HepG2 (cell line): ENCODE measurements at regions not wholly inside any gene's neighbourhood (a gene's known extent, or its start where the extent isn't known, plus 50 kb on each side); places are given as distances from the start of the nearest gene placed in this dataset.

Experiments used
- ATAC-seq: fragments of 200-7000 bp; cut with Tn5 transposase; 3 replicates; pipeline ENCODE4 v1.9.1; 2020; ENCODE audit warnings: mild to moderate bottlenecking, moderate library complexity
- BruUV-seq: library from RNA; stranded (reverse); fragments of 400-500 nt; replicated peaks from 2 replicates; lab custom pipeline; 2021; lab: Mats Ljungman, UMichigan
- CTCF ChIA-PET: fragments of 300-600 bp; formaldehyde crosslinking; extraction: SDS; loops from one replicate; lab custom pipeline; 2021; ENCODE audit warnings: low total read pairs, inconsistent platforms, low intra/inter-chr PET ratio; lab: Yijun Ruan, JAX
- POLR2A ChIA-PET: fragments of 350-600 bp; sonication (Branson Sonifier 250); formaldehyde crosslinking; loops from one replicate; lab custom pipeline; 2020; ENCODE audit warnings: antibody characterized with exemption, inconsistent platforms; lab: Yijun Ruan, JAX
- DNase-seq: peaks from one replicate; pipeline ENCODE4 v3.0.0-alpha.2; 2015; ENCODE audit warnings: low spot score
- FAIRE-seq: peaks from 3 replicates; lab custom pipeline; 2011; peaks lifted over from hg19 to GRCh38; lab: Jason Lieb, UNC
- H2AFZ ChIP-seq: one replicate; pipeline ENCODE4 v1.6.1; 2011; ENCODE audit warnings: low read length, inconsistent platforms
- H3K27ac ChIP-seq: fragments of 300-600 bp; 3 replicates; pipeline ENCODE4 v1.8.0; 2011; ENCODE audit warnings: mixed run types, mild to moderate bottlenecking, mixed read lengths, low read length, inconsistent platforms; ENCODE audit not compliant: insufficient read depth; ENCODE audit errors: extremely low read length
- H3K27me3 ChIP-seq, 2 experiments: fragments of 200-600 bp in 1 of 2; 2 replicates in 1 of 2; 3 replicates in 1 of 2; pipeline versions ENCODE4 v1.6.0 to v1.8.0; 2011; ENCODE audit warnings: low read length in 2 of 2, mild to moderate bottlenecking in 2 of 2, moderate library complexity in 2 of 2, inconsistent platforms in 1 of 2; ENCODE audit not compliant: insufficient read depth in 2 of 2, control insufficient read depth in 1 of 2
- H3K36me3 ChIP-seq, 2 experiments: fragments of 200-600 bp in 1 of 2; replicated peaks in 1 of 2; 2 replicates in 1 of 2; 3 replicates in 1 of 2; pipeline versions ENCODE4 v1.5.1 to v1.8.0; 2011; ENCODE audit warnings: low read length in 2 of 2, inconsistent platforms in 1 of 2; ENCODE audit not compliant: insufficient read depth in 2 of 2, control insufficient read depth in 1 of 2
- H3K4me1 ChIP-seq: 2 replicates; pipeline ENCODE4 v1.5.1; 2012; ENCODE audit warnings: low read length, inconsistent platforms; ENCODE audit not compliant: insufficient read depth
- H3K4me2 ChIP-seq: 2 replicates; pipeline ENCODE4 v1.6.0; 2011; ENCODE audit warnings: low read depth, low read length, inconsistent platforms
- H3K4me3 ChIP-seq, 3 experiments: fragments of 200-600 bp in 1 of 3; sonication (generic), shearing (Covaris generic) in 1 of 3; replicated peaks in 1 of 3; 2 replicates each; pipeline ENCODE4 v1.5.1; 2011 to 2016; ENCODE audit warnings: low read length in 3 of 3, inconsistent platforms in 2 of 3, low read depth in 2 of 3, mild to moderate bottlenecking in 2 of 3, control low read depth in 1 of 3, mixed read lengths in 1 of 3; ENCODE audit not compliant: insufficient read depth in 1 of 3
- H3K79me2 ChIP-seq: one replicate; pipeline ENCODE4 v1.6.1; 2011; ENCODE audit warnings: low read length, inconsistent platforms; ENCODE audit not compliant: insufficient read depth
- H3K9ac ChIP-seq: 2 replicates; pipeline ENCODE4 v1.6.0; 2011; ENCODE audit warnings: mild to moderate bottlenecking, low read depth, low read length, inconsistent platforms; ENCODE audit not compliant: insufficient read depth
- H3K9me3 ChIP-seq: 2 replicates; pipeline ENCODE4 v1.5.1; 2012; ENCODE audit warnings: mild to moderate bottlenecking, low read length
- H4K20me1 ChIP-seq: 2 replicates; pipeline ENCODE4 v1.6.0; 2011; ENCODE audit warnings: inconsistent platforms, mild to moderate bottlenecking, low read length, moderate library complexity; ENCODE audit not compliant: insufficient read depth
- HNRNPK ChIP-seq: fragments of 200-400 bp; formaldehyde crosslinking; IDR thresholded peaks from 2 replicates; pipeline ENCODE4 v1.6.1; 2018; ENCODE audit warnings: low read length, low read depth, moderate library complexity, mild to moderate bottlenecking; ENCODE audit not compliant: poor library complexity, severe bottlenecking
- HOXD1 ChIP-seq: sonication (generic); formaldehyde crosslinking; IDR thresholded peaks from 2 replicates; pipeline ENCODE4 v1.5.0; 2020; ENCODE audit warnings: missing genetic modification reagents
- MEIS2 ChIP-seq: sonication (generic); formaldehyde crosslinking; IDR thresholded peaks from 2 replicates; pipeline ENCODE4 v1.9.0; 2021; ENCODE audit warnings: mild to moderate bottlenecking, missing genetic modification reagents
- MTA3 ChIP-seq: sonication (generic); formaldehyde crosslinking; IDR thresholded peaks from 2 replicates; pipeline ENCODE4 v1.4.0; 2020; ENCODE audit warnings: missing genetic modification reagents
- PRMT3 ChIP-seq: sonication (generic); formaldehyde crosslinking; IDR thresholded peaks from 2 replicates; pipeline ENCODE4 v1.8.1; 2022; ENCODE audit warnings: low read depth, mild to moderate bottlenecking, moderate library complexity, missing genetic modification reagents, borderline replicate concordance
- RAD21 ChIP-seq: fragments of 450-650 bp; formaldehyde crosslinking; IDR thresholded peaks from 2 replicates; pipeline ENCODE4 v1.5.0; 2020; ENCODE audit warnings: mild to moderate bottlenecking
- SOX13 ChIP-seq, 3 experiments: fragments of 450-650 bp in 1 of 3; sonication (generic) in 1 of 3; formaldehyde crosslinking in 1 of 3; IDR thresholded peaks in 2 of 3; conservative IDR thresholded peaks in 1 of 3; 2 replicates each; pipeline versions ENCODE4 v1.5.0 to v1.6.1; 2016 to 2020; ENCODE audit warnings: antibody characterized with exemption in 1 of 3, mild to moderate bottlenecking in 1 of 3, missing compliant biosample characterization in 1 of 3, missing genetic modification reagents in 1 of 3, moderate library complexity in 1 of 3
- SP5 ChIP-seq: IDR thresholded peaks from 2 replicates; pipeline ENCODE4 v1.6.1; 2016; ENCODE audit warnings: low read depth, borderline replicate concordance
- SUZ12 ChIP-seq: fragments of 150-350 bp; IDR thresholded peaks from 2 replicates; pipeline ENCODE4 v1.6.1; 2014; ENCODE audit warnings: low read depth, low read length
- ZNF124 ChIP-seq: sonication (generic); formaldehyde crosslinking; IDR thresholded peaks from 2 replicates; pipeline ENCODE4 v1.4.0; 2020; ENCODE audit warnings: missing genetic modification reagents
- ZNF296 ChIP-seq: sonication (generic); formaldehyde crosslinking; conservative IDR thresholded peaks from 2 replicates; pipeline ENCODE4 v1.5.0; 2020; ENCODE audit warnings: mild to moderate bottlenecking, missing genetic modification reagents
- in situ Hi-C: cut with HindIII; loops from 2 replicates; pipeline ENCODE4 v1.10.0; 2017; ENCODE audit warnings: low pct_unique_long_range_greater_than_20kb; ENCODE audit not compliant: extremely low pct_ligation_motif_present
- intact Hi-C: fragments of 100-400 bp; cut with micrococcal nuclease; formaldehyde crosslinking; loops from one replicate; pipeline ENCODE4 v1.10.0; 2022; ENCODE audit not compliant: unreplicated experiment
- TF ChIP-seq, protein P1 (sequence below): sonication (generic); formaldehyde crosslinking; IDR thresholded peaks from 2 replicates; pipeline ENCODE4 v1.4.0; 2020; ENCODE audit warnings: missing genetic modification reagents, mild to moderate bottlenecking, borderline replicate concordance
- TF ChIP-seq, protein P2 (sequence below): sonication (generic); formaldehyde crosslinking; IDR thresholded peaks from 2 replicates; pipeline ENCODE4 v1.5.0; 2020; ENCODE audit warnings: mild to moderate bottlenecking, missing genetic modification reagents
- TF ChIP-seq, protein P3 (sequence below): conservative IDR thresholded peaks from 2 replicates; pipeline ENCODE4 v1.6.1; 2018; ENCODE audit warnings: missing genetic modification reagents
- TF ChIP-seq, protein P4 (sequence below): sonication (generic); formaldehyde crosslinking; IDR thresholded peaks from 2 replicates; pipeline ENCODE4 v1.4.0; 2020; ENCODE audit warnings: missing genetic modification reagents

DNA sequence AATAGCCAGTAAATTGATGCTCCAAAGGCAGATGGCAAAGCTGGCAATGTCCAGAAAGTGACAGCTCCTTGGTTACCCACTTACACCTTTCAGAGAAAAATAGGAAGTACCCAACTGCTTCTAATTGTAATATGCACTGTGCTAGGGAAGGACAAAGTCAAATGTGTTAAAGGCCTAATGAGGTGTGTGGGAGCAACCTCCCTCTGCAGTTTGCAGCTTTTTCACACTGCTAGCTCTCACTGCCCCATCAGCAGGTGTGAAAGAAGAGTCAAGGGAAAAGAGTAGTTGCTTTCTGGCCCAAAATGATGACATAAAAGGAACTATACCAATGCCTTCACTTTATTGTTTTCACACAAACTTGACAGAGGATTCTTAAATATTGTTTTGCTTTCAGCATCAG, 284.1 kb upstream of the SETBP1 start:
- Histone ChIP-seq H3K4me3 (no peak overlapping the region), H3K4me1 (no peaks in the 10 kb centered on the region), H2AFZ (no peak overlapping the region), H3K79me2 (no peaks in the 10 kb centered on the region), H3K9ac (no peak overlapping the region), H3K27me3 (no peaks in the 10 kb centered on the region; a peak in 1 of 5 replicates), H3K9me3 (peaks cover 66% of the 10 kb centered on the region), H3K4me2 (no peak overlapping the region), H4K20me1 (no peaks in the 10 kb centered on the region), H3K27ac (no peak overlapping the region), H3K36me3 (no peaks in the 10 kb centered on the region)
- ATAC-seq (no peak), FAIRE-seq (no peak), DNase-seq (no peak)
- BruUV-seq, result no TSS peak
- CTCF ChIA-PET, result no interaction called here
- POLR2A ChIA-PET, result no interaction called here
- in situ Hi-C loops, result no loop called here
- intact Hi-C loops, result no loop called here
- TF ChIP-seq SP5 (CRISPR knock-in tag), result no peak
- TF ChIP-seq SUZ12, result no peak
- TF ChIP-seq HOXD1 (CRISPR knock-in tag), result no peak
- TF ChIP-seq, protein P1, sequence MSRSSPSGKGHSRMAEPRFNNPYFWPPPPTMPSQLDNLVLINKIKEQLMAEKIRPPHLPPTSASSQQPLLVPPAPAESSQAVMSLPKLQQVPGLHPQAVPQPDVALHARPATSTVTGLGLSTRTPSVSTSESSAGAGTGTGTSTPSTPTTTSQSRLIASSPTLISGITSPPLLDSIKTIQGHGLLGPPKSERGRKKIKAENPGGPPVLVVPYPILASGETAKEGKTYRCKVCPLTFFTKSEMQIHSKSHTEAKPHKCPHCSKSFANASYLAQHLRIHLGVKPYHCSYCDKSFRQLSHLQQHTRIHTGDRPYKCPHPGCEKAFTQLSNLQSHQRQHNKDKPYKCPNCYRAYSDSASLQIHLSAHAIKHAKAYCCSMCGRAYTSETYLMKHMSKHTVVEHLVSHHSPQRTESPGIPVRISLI (CRISPR knock-in tag), result no peak
- no peak for TF ChIP-seq ZNF296 (CRISPR knock-in tag)
- no peak for TF ChIP-seq HNRNPK
- TF ChIP-seq, protein P2, sequence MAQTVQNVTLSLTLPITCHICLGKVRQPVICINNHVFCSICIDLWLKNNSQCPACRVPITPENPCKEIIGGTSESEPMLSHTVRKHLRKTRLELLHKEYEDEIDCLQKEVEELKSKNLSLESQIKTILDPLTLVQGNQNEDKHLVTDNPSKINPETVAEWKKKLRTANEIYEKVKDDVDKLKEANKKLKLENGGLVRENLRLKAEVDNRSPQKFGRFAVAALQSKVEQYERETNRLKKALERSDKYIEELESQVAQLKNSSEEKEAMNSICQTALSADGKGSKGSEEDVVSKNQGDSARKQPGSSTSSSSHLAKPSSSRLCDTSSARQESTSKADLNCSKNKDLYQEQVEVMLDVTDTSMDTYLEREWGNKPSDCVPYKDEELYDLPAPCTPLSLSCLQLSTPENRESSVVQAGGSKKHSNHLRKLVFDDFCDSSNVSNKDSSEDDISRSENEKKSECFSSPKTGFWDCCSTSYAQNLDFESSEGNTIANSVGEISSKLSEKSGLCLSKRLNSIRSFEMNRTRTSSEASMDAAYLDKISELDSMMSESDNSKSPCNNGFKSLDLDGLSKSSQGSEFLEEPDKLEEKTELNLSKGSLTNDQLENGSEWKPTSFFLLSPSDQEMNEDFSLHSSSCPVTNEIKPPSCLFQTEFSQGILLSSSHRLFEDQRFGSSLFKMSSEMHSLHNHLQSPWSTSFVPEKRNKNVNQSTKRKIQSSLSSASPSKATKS, result no peak
- TF ChIP-seq RAD21 (CRISPR knock-in tag), result no peak
- TF ChIP-seq SOX13 (IDR thresholded peaks at IDR 0.05), result no peak
- no peak for TF ChIP-seq SOX13 (CRISPR knock-in tag; conservative IDR thresholded peaks at IDR 0.05 in 1 of 2, IDR thresholded peaks at IDR 0.05 in 1 of 2)
- TF ChIP-seq, protein P3, sequence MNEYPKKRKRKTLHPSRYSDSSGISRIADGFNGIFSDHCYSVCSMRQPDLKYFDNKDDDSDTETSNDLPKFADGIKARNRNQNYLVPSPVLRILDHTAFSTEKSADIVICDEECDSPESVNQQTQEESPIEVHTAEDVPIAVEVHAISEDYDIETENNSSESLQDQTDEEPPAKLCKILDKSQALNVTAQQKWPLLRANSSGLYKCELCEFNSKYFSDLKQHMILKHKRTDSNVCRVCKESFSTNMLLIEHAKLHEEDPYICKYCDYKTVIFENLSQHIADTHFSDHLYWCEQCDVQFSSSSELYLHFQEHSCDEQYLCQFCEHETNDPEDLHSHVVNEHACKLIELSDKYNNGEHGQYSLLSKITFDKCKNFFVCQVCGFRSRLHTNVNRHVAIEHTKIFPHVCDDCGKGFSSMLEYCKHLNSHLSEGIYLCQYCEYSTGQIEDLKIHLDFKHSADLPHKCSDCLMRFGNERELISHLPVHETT, result no peak
- no peak for TF ChIP-seq ZNF124 (CRISPR knock-in tag)
- TF ChIP-seq MEIS2 (CRISPR knock-in tag), result no peak
- TF ChIP-seq, protein P4, sequence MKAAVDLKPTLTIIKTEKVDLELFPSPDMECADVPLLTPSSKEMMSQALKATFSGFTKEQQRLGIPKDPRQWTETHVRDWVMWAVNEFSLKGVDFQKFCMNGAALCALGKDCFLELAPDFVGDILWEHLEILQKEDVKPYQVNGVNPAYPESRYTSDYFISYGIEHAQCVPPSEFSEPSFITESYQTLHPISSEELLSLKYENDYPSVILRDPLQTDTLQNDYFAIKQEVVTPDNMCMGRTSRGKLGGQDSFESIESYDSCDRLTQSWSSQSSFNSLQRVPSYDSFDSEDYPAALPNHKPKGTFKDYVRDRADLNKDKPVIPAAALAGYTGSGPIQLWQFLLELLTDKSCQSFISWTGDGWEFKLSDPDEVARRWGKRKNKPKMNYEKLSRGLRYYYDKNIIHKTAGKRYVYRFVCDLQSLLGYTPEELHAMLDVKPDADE (CRISPR knock-in tag), result no peak
- no peak for TF ChIP-seq MTA3 (CRISPR knock-in tag)
- TF ChIP-seq PRMT3 (CRISPR knock-in tag), result no peak
